ENCODE measurements at regions not wholly inside any gene's neighbourhood (a gene's known extent, or its start where the extent isn't known, plus 50 kb on each side); places are given as distances from the start of the nearest gene placed in this dataset.

DNA sequence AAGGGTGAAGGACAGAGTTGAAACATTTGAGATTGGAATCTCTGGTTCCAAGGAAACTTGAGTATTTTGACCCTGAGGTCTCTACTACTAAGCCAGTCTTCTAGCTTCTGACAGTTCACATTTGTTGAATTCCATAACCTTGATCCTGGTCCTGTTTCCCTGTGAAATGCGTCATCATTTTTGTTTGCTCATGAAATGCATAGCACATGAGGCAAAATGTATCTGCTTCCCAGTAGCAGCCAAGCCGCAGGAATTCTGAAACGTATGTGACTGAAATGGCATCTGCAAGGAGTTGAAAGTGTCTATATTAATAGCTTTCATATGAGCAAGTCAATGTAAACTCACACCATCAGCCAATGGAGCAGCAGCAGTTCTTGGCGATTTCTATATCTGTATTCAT lies 307.9 kb downstream of the CSNK1G3 start:
- Histone ChIP-seq H3K36me3 (ENCODE audit: control insufficient read depth, insufficient read depth, low read length) (no peaks in the 10 kb centered on the region), H3K4me3 (ENCODE audit: low read depth, low read length) (no peak overlapping the region), H3K27me3 (ENCODE audit: control insufficient read depth, insufficient read depth, low read length) (no peaks in the 10 kb centered on the region)
- ChIA-PET POLR2A (no interaction called here), CTCF (no interaction called here)
- DNase-seq (ENCODE audit: low read depth), result peak; percentile 30
- TF ChIP-seq, protein P1, sequence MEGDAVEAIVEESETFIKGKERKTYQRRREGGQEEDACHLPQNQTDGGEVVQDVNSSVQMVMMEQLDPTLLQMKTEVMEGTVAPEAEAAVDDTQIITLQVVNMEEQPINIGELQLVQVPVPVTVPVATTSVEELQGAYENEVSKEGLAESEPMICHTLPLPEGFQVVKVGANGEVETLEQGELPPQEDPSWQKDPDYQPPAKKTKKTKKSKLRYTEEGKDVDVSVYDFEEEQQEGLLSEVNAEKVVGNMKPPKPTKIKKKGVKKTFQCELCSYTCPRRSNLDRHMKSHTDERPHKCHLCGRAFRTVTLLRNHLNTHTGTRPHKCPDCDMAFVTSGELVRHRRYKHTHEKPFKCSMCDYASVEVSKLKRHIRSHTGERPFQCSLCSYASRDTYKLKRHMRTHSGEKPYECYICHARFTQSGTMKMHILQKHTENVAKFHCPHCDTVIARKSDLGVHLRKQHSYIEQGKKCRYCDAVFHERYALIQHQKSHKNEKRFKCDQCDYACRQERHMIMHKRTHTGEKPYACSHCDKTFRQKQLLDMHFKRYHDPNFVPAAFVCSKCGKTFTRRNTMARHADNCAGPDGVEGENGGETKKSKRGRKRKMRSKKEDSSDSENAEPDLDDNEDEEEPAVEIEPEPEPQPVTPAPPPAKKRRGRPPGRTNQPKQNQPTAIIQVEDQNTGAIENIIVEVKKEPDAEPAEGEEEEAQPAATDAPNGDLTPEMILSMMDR (IDR thresholded peaks at IDR 0.05; ENCODE audit: insufficient read depth, low read depth, low read length), result no peak

- H3K4me3 ChIP-seq (ENCODE audit: low read depth, low read length), result no peak overlapping the region
- H3K36me3 ChIP-seq (ENCODE audit: control insufficient read depth, insufficient read depth, low read length), result no peaks in the 10 kb centered on the region
- no peaks in the 10 kb centered on the region for H3K27me3 ChIP-seq (ENCODE audit: control insufficient read depth, insufficient read depth, low read length)
- TF ChIP-seq, protein P1 (IDR thresholded peaks at IDR 0.05; ENCODE audit: insufficient read depth, low read depth, low read length), result no peak
- ChIA-PET POLR2A (no interaction called here), CTCF (no interaction called here)
- DNase-seq (ENCODE audit: low read depth), result no peak
Measured at GRCh38 chr5:123819386-123819785, 307.4 kb downstream of the CSNK1G3 start.

DNA sequence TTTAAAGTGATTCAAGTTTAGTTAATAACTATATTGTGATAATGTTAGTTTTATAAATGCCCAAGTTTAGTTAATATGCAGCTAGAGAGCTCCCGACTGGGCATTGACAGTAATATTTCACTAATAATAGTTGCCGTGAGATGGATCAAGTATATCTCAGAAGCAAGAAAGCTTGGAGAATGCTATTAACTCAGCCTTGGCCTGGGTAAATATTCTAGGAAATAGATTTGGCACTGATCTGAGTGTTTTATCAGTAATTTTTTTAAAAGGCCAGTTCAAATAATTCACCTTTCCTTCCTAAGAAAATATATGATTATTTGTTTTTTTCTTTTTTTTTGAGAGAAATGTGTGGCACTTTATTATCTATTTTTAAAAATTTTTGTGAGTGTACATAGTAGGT lies 305.3 kb downstream of the CSNK1G3 start:
- POLR2A ChIA-PET, result no interaction called here
- TF ChIP-seq, protein P1 (IDR thresholded peaks at IDR 0.05; ENCODE audit: insufficient read depth, low read depth, low read length), result no peak
- Histone ChIP-seq H3K27me3 (ENCODE audit: control insufficient read depth, insufficient read depth, low read length) (no peaks in the 10 kb centered on the region), H3K4me3 (ENCODE audit: low read depth, low read length) (no peak overlapping the region), H3K36me3 (ENCODE audit: control insufficient read depth, insufficient read depth, low read length) (no peaks in the 10 kb centered on the region)
- CTCF ChIA-PET, result no interaction called here
- no peak for DNase-seq (ENCODE audit: low read depth)

- no peak for DNase-seq (ENCODE audit: low read depth)
- Histone ChIP-seq H3K27me3 (ENCODE audit: control insufficient read depth, insufficient read depth, low read length) (no peaks in the 10 kb centered on the region), H3K36me3 (ENCODE audit: control insufficient read depth, insufficient read depth, low read length) (no peaks in the 10 kb centered on the region), H3K4me3 (ENCODE audit: low read depth, low read length) (no peak overlapping the region)
- ChIA-PET CTCF (no interaction called here), POLR2A (no interaction called here)
- TF ChIP-seq, protein P1 (IDR thresholded peaks at IDR 0.05; ENCODE audit: insufficient read depth, low read depth, low read length), result no peak
Measured at GRCh38 chr5:123814801-123815470, 303.0 kb downstream of the CSNK1G3 start.

GRCh38 chr5:123813937-123814624 lies 302.1 kb downstream of the CSNK1G3 start:
- no peaks in the 10 kb centered on the region for H3K27me3 ChIP-seq (ENCODE audit: control insufficient read depth, insufficient read depth, low read length)
- H3K4me3 ChIP-seq (ENCODE audit: low read depth, low read length), result no peak overlapping the region
- POLR2A ChIA-PET, result no interaction called here
- H3K36me3 ChIP-seq (ENCODE audit: control insufficient read depth, insufficient read depth, low read length), result no peaks in the 10 kb centered on the region
- TF ChIP-seq, protein P1 (IDR thresholded peaks at IDR 0.05; ENCODE audit: insufficient read depth, low read depth, low read length), result no peak
- CTCF ChIA-PET, result no interaction called here
- peak; percentile 47 for DNase-seq (ENCODE audit: low read depth)
